ENCODE measurements at regions not wholly inside any gene's neighbourhood (a gene's known extent, or its start where the extent isn't known, plus 50 kb on each side); places are given as distances from the start of the nearest gene placed in this dataset.

- TF ChIP-seq USF2 (IDR thresholded peaks at IDR 0.05; ENCODE audit: low read depth, low read length), result no peak
- no peak for TF ChIP-seq POLR2A (IDR thresholded peaks at IDR 0.05; ENCODE audit: low read depth, low read length)
- no peak for TF ChIP-seq CHD1 (IDR thresholded peaks at IDR 0.05; ENCODE audit: low read depth, low read length)
- TF ChIP-seq RFX5 (IDR thresholded peaks at IDR 0.05; ENCODE audit: low read depth, low read length), result no peak
Observed at GRCh38 chr9:545480-545879, 296.0 kb upstream of the DMRT1 start (continued).

GRCh38 chr9:546235-546634 is 295.3 kb upstream of the DMRT1 start:
- Histone ChIP-seq H3K23ac (ENCODE audit: low read depth, low read length) (no peak overlapping the region), H4K20me1 (ENCODE audit: insufficient read depth, low read length) (no peaks in the 10 kb centered on the region), H2BK20ac (ENCODE audit: low read depth, low read length) (no peak overlapping the region), H3K27ac (ENCODE audit: insufficient read depth, low read length) (no peak overlapping the region), H2BK15ac (ENCODE audit: low read depth, low read length) (no peak overlapping the region), H3K18ac (ENCODE audit: low read depth, low read length) (no peak overlapping the region), H3K9me3 (ENCODE audit: control insufficient read depth, insufficient read depth, low read length) (no peaks in the 10 kb centered on the region), H3K36me3 (ENCODE audit: control insufficient read depth, insufficient read depth, low read length) (no peaks in the 10 kb centered on the region), H3K9ac (ENCODE audit: low read depth, low read length) (no peak overlapping the region), H3K4ac (ENCODE audit: low read depth, low read length) (no peak overlapping the region), H2BK5ac (ENCODE audit: low read depth, low read length, poor library complexity, severe bottlenecking) (no peak overlapping the region), H3K4me2 (ENCODE audit: low read depth, low read length) (no peak overlapping the region), H3K79me1 (ENCODE audit: low read depth in 1 of 2, low read length in 2 of 2) (no peaks in the 10 kb centered on the region), H4K91ac (ENCODE audit: insufficient read depth, low read depth, low read length) (no peak overlapping the region), H2AK5ac (ENCODE audit: low read depth, low read length) (no peak overlapping the region), H3K27me3 (ENCODE audit: control insufficient read depth, insufficient read depth, low read length) (peaks cover 2% of the 10 kb centered on the region), H4K5ac (ENCODE audit: low read depth, low read length) (no peak overlapping the region), H3K4me1 (ENCODE audit: control insufficient read depth, insufficient read depth, low read length) (no peaks in the 10 kb centered on the region), H2AK9ac (replicated peaks; ENCODE audit: low read depth, low read length, poor library complexity) (no peak overlapping the region), H3K14ac (replicated peaks; ENCODE audit: low read depth, low read length) (no peak overlapping the region), H2AFZ (replicated peaks; ENCODE audit: low read length, poor library complexity) (no peak overlapping the region), H3K56ac (ENCODE audit: extremely low read depth, insufficient read depth, low read length) (no peak overlapping the region), H2BK120ac (ENCODE audit: low read depth, low read length) (no peak overlapping the region), H3K9me1 (ENCODE audit: insufficient read depth, low read length) (no peaks in the 10 kb centered on the region; the same call in 1 of the 2 replicates), H3K4me3 (ENCODE audit: insufficient read depth, low read depth, low read length) (no peak overlapping the region), H4K8ac (ENCODE audit: low read depth in 2 of 2, low read length in 2 of 2) (no peak overlapping the region)
- ChIA-PET CTCF (interaction anchor here (0.6 kb wide), 1 partner anchor 181 kb away, joined by 4 read pairs; no protein-coding TSS in a partner anchor), POLR2A (ENCODE audit: unreplicated experiment) (no interaction called here)
- dilution Hi-C loops (cut with HindIII; ENCODE audit: low sequenced_read_pairs, unreplicated experiment) (no loop called here), intact Hi-C loops (cut with micrococcal nuclease) (no loop called here), in situ Hi-C loops (cut with MboI; ENCODE audit: low sequenced_read_pairs) (no loop called here)
- no CpG with 5 or more reads among the region's 3 CpGs for WGBS, 2 experiments (ENCODE audit: extremely low coverage in 2 of 2, insufficient read length in 1 of 2)
- no TSS peak for BruUV-seq (replicated peaks)
- DNase-seq, result no peak
- TF ChIP-seq FOS (IDR thresholded peaks at IDR 0.05; ENCODE audit: low read depth, low read length) (no peak), MAFK (IDR thresholded peaks at IDR 0.05; ENCODE audit: low read depth, low read length) (no peak), BHLHE40 (IDR thresholded peaks at IDR 0.05; ENCODE audit: low read depth, low read length) (no peak), SMC3 (IDR thresholded peaks at IDR 0.05; ENCODE audit: low read depth, low read length) (no peak), USF2 (IDR thresholded peaks at IDR 0.05; ENCODE audit: low read depth, low read length) (no peak), CEBPB (IDR thresholded peaks at IDR 0.05; ENCODE audit: low read depth, low read length) (no peak), NFE2L2 (IDR thresholded peaks at IDR 0.05; ENCODE audit: low read depth, low read length) (no peak), POLR2A (IDR thresholded peaks at IDR 0.05; ENCODE audit: low read depth, low read length) (no peak), ELK1 (IDR thresholded peaks at IDR 0.05; ENCODE audit: borderline replicate concordance, low read depth, low read length) (no peak), MAZ (IDR thresholded peaks at IDR 0.05; ENCODE audit: borderline replicate concordance, low read depth, low read length) (no peak), RCOR1 (IDR thresholded peaks at IDR 0.05; ENCODE audit: insufficient replicate concordance, low read length) (no peak), RFX5 (IDR thresholded peaks at IDR 0.05; ENCODE audit: low read depth, low read length) (no peak), CHD1 (IDR thresholded peaks at IDR 0.05; ENCODE audit: low read depth, low read length) (no peak)
- no peak for ATAC-seq (ENCODE audit: low read depth)

Data from IMR-90 (cell line).